ENCODE measurements at regions not wholly inside any gene's neighbourhood (a gene's known extent, or its start where the extent isn't known, plus 50 kb on each side); places are given as distances from the start of the nearest gene placed in this dataset.

- no peak for TF ChIP-seq ZSCAN23 (tag by site-specific recombination; IDR thresholded peaks at IDR 0.05)
- TF ChIP-seq ZBTB6 (tag by site-specific recombination; IDR thresholded peaks at IDR 0.05), result 0 out of 2 replicates have a peak, but pooled peaks have one; percentile 26
- no peak for TF ChIP-seq ZNF664 (tag by site-specific recombination; IDR thresholded peaks at IDR 0.05)
- no peak for TF ChIP-seq ZNF354C (tag by site-specific recombination; IDR thresholded peaks at IDR 0.05; ENCODE audit: borderline replicate concordance, low read depth)
- TF ChIP-seq SCRT2 (tag by site-specific recombination; IDR thresholded peaks at IDR 0.05), result peak; percentile 77
- TF ChIP-seq ZIC2 (tag by site-specific recombination; IDR thresholded peaks at IDR 0.05), result peak; percentile 66
- peak; percentile 63; the same call in 1 of the 2 replicates for TF ChIP-seq ZNF449 (tag by site-specific recombination; IDR thresholded peaks at IDR 0.05)
- no peak for TF ChIP-seq ZSCAN5A (tag by site-specific recombination; IDR thresholded peaks at IDR 0.05)
- TF ChIP-seq AEBP2 (tag by site-specific recombination; IDR thresholded peaks at IDR 0.05; ENCODE audit: borderline replicate concordance), result no peak
- no peak for TF ChIP-seq ZNF239 (tag by site-specific recombination; IDR thresholded peaks at IDR 0.05)
- no peak for TF ChIP-seq ZNF645 (tag by site-specific recombination; IDR thresholded peaks at IDR 0.05)
- TF ChIP-seq SETDB1 (IDR thresholded peaks at IDR 0.05; ENCODE audit: insufficient read length, low read length), result no peak
- H3K36me3 ChIP-seq (ENCODE audit: control insufficient read depth in 2 of 2, insufficient read depth in 1 of 2, low read length in 2 of 2), result no peaks in the 10 kb centered on the region
- CTCF ChIA-PET, result no interaction called here
- H3K9me3 ChIP-seq (ENCODE audit: control insufficient read depth, insufficient read depth, low read depth, low read length), result no peaks in the 10 kb centered on the region
- no peaks in the 10 kb centered on the region for H3K4me1 ChIP-seq (ENCODE audit: control insufficient read depth, insufficient read depth, low read length)
- no peak overlapping the region for H3K27ac ChIP-seq (ENCODE audit: extremely low read depth, low read depth, low read length)
- POLR2A ChIA-PET, result interaction anchor here (0.7 kb wide), 1 partner anchor 1104 kb away, joined by 3 read pairs; no protein-coding TSS in a partner anchor
- H3K4me3 ChIP-seq (ENCODE audit: low read depth, low read length), result no peak overlapping the region
Measured at GRCh38 chr1:234709473-234710228, 99.7 kb upstream of the IRF2BP2 start.

- Histone ChIP-seq H3K9me3 (ENCODE audit: control insufficient read depth, insufficient read depth, low read depth, low read length) (no peaks in the 10 kb centered on the region), H3K4me1 (ENCODE audit: control insufficient read depth, insufficient read depth, low read length) (no peaks in the 10 kb centered on the region), H3K36me3 (ENCODE audit: control insufficient read depth in 2 of 2, insufficient read depth in 1 of 2, low read length in 2 of 2) (no peaks in the 10 kb centered on the region), H3K27ac (ENCODE audit: extremely low read depth, low read depth, low read length) (no peak overlapping the region), H3K4me3 (ENCODE audit: low read depth, low read length) (no peak overlapping the region)
- POLR2A ChIA-PET, result no interaction called here
- CTCF ChIA-PET, result no interaction called here
- TF ChIP-seq ELK4 (IDR thresholded peaks at IDR 0.05; ENCODE audit: borderline replicate concordance, low read depth, low read length), result no peak
- TF ChIP-seq SP3 (tag by site-specific recombination; IDR thresholded peaks at IDR 0.05), result no peak
- no peak for TF ChIP-seq ZNF530 (tag by site-specific recombination; IDR thresholded peaks at IDR 0.05; ENCODE audit: low read depth)
- TF ChIP-seq HOXC10 (CRISPR knock-in tag; IDR thresholded peaks at IDR 0.05), result no peak
- no peak for TF ChIP-seq REST (tag by site-specific recombination; IDR thresholded peaks at IDR 0.05)
- TF ChIP-seq ZNF274 (IDR thresholded peaks at IDR 0.05; ENCODE audit: low read length), result no peak
- no peak for TF ChIP-seq ZNF274 (tag by site-specific recombination; IDR thresholded peaks at IDR 0.05; ENCODE audit: borderline replicate concordance)
- TF ChIP-seq ZNF114 (tag by site-specific recombination; IDR thresholded peaks at IDR 0.05), result 0 out of 2 replicates have a peak, but pooled peaks have one; percentile 48
- no peak for TF ChIP-seq ZNF350 (tag by site-specific recombination; IDR thresholded peaks at IDR 0.05)
Measured at GRCh38 chr1:234708700-234709395, 98.9 kb upstream of the IRF2BP2 start.

All from HEK293 (cell line).